ENCODE measurements at regions not wholly inside any gene's neighbourhood (a gene's known extent, or its start where the extent isn't known, plus 50 kb on each side); places are given as distances from the start of the nearest gene placed in this dataset.

DNA sequence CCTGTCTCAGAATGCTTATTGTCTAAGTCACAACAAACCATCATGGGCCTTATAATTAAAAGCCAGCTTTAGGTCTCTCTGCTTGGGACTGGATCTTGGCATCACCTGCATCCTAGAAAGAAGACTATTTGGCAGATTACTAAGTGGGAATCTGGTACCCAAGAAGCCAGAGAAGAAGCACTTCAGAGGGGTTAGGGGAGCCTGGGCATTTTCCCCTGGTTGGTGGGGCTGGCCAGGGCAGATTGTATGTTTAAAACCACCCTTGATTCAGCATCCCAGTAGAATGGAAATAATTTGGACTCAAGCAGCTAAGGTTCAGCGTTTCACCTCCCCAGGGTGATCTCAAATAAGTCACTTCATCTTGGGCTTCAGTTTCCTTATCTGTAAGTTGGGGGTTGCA, 193.7 kb downstream of the MIAT start:
- Mint-ChIP-seq H3K9me3 (no peaks in the 10 kb centered on the region), H3K4me1 (no peaks in the 10 kb centered on the region), H3K27ac (no peak overlapping the region), H3K27me3 (peaks cover 8 to 9% of the 10 kb centered on the region in 2 donors), H3K36me3 (peaks cover 8 to 16% of the 10 kb centered on the region in 2 donors), H3K4me3 (no peak overlapping the region)
- ATAC-seq (replicated peaks), result no peak
- no peak for DNase-seq

DNA sequence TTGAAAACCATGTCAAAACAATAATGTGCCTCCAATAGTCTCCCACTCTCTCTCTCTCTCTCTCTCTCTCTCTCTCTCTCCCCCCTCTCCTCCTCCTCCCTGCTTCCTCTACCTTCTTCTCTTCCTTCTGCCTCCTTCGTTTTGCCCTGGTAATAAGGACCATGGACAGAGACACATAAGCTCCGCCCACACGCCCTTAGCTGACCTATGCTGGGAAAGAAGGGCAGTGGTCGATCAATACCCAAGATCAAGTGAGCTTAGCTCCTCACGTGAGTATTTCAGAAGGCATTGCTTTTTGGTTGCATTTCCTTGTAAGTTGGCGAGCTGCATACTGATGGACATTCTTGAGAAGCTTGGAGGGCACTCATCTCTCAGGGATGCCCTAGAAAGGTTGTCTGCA, 194.8 kb downstream of the MIAT start:
- no peaks in the 10 kb centered on the region for H3K4me1 Mint-ChIP-seq
- H3K27ac Mint-ChIP-seq, result no peak overlapping the region
- DNase-seq (no peak), ATAC-seq (replicated peaks) (no peak)
- no peaks in the 10 kb centered on the region for H3K9me3 Mint-ChIP-seq
- peaks cover 8 to 9% of the 10 kb centered on the region in 2 donors for H3K27me3 Mint-ChIP-seq
- H3K36me3 Mint-ChIP-seq, result peaks cover 8 to 16% of the 10 kb centered on the region in 2 donors
- H3K4me3 Mint-ChIP-seq, result no peak overlapping the region

DNA sequence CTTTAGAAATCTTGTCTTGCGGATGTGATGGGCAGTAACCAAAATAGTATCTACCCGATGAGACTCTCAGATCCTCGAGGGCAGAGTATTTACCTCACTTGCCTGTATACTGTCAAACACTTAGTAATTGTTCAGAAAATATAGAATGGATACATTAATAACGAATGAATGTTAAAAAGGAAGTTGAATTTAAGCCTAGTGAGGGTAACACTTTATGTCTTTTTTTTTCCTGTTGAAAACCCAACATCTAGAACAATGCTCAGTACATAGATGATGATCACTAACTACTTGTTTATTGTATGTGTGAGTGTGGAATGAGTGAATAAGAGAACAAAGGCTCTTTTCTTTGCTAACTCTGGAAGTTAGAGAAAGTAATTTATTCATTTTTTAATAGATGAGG, 195.7 kb downstream of the MIAT start:
- DNase-seq, result no peak
- Mint-ChIP-seq H3K4me3 (no peak overlapping the region), H3K27ac (no peak overlapping the region), H3K27me3 (peaks cover 8 to 9% of the 10 kb centered on the region in 2 donors), H3K4me1 (no peaks in the 10 kb centered on the region), H3K36me3 (peaks cover 8 to 14% of the 10 kb centered on the region in 2 donors), H3K9me3 (no peaks in the 10 kb centered on the region)
- no peak for ATAC-seq (replicated peaks)

DNA sequence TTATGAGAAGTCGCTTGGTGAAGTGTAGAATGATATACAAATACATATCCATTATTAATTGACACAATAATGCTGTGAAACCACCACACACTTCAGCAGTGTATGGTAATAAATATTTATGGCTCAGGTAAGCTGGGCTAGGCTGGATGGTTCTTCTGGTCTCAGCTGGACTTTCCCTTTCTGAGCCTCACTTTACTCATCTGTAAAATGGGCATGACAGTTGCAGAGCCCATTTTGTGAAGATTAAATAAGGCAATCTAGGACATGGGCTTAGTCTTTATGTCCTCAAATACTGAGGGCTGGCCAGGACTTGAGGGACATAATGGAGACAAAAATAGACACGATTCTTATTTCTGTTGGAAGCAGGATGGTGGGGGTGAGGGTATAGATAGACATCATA, 196.1 kb downstream of the MIAT start:
- Mint-ChIP-seq H3K36me3 (peaks cover 8 to 14% of the 10 kb centered on the region in 2 donors), H3K9me3 (no peaks in the 10 kb centered on the region)
- no peak for ATAC-seq (replicated peaks)

DNA sequence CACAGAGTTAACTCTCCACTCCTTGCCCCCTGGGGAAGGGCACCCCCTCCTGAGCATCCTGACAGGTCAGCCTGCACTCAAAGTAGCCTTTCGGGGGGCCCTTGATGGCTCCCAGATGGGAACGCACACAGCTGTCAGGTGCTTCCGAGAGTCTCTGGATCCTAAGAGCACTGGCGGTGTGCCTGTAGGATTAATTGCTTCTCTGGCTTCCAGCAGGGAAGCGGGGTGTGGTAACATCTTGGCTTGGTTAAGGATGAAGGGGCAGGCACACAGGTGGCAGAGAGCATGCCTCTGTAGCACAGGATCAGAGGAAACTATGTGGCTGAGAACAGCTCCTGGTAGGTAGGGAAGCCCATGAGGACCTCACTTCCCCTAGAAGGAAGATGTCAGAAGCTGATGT, 199.8 kb downstream of the MIAT start:
- Mint-ChIP-seq H3K4me3 (no peak overlapping the region), H3K27me3 (no peaks in the 10 kb centered on the region), H3K27ac (no peak overlapping the region), H3K4me1 (no peaks in the 10 kb centered on the region), H3K36me3 (peaks cover 10 to 16% of the 10 kb centered on the region in 2 donors), H3K9me3 (peaks cover 0 to 8% of the 10 kb centered on the region in 2 donors)
- no peak for DNase-seq
- no peak for ATAC-seq (replicated peaks)

More for the DNA sequence above, 196.1 kb downstream of the MIAT start:
- H3K4me1 Mint-ChIP-seq, result no peaks in the 10 kb centered on the region
- H3K27ac Mint-ChIP-seq, result no peak overlapping the region
- no peak for DNase-seq
- no peak overlapping the region for H3K4me3 Mint-ChIP-seq
- peaks cover 8 to 9% of the 10 kb centered on the region in 2 donors for H3K27me3 Mint-ChIP-seq

DNA sequence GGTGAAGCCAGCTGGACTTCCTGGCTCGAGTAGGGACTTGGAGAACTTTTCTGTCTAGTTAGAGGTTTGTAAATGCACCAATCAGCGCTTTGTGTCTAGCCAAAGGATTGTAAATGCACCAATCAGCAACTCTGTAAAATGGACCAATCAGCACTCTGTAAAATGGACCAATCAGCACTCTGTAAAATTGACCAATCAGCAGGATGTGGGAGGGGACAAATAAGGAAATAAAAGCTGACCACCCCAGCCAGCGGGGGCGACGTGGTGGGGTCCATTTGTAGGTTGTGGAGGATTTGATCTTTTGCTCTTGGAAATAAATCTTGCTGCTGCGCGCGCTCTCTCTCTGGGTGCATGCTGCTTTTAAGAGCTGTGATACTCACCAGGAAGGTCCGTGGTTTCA, 202.9 kb downstream of the MIAT start:
- no peak overlapping the region for H3K4me3 Mint-ChIP-seq
- peaks cover 0 to 8% of the 10 kb centered on the region in 2 donors for H3K9me3 Mint-ChIP-seq
- H3K4me1 Mint-ChIP-seq, result no peaks in the 10 kb centered on the region
- no peak overlapping the region for H3K27ac Mint-ChIP-seq
- H3K27me3 Mint-ChIP-seq, result no peaks in the 10 kb centered on the region
- peaks cover 12 to 13% of the 10 kb centered on the region in 2 donors for H3K36me3 Mint-ChIP-seq
- ATAC-seq (replicated peaks) (no peak), DNase-seq (no peak)

DNA sequence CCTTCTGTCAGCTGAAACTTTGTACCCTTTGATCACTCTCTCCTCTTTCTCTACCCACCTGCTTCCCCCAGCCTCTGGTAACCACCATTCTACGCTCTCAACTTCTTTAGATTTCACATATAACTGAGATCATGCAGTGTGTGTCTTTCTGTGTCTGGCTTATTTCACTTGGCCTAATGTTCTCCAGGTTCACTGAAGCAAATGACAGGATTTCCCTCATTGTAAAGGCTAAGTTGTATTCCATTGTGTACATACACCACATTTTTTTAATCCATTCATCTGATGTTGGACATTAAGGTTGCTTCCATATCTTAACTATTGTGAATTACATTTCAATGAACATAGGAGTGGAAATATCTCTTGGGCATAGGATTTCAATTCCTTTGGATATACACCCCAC, 207.6 kb downstream of the MIAT start:
- H3K4me3 Mint-ChIP-seq, result no peak overlapping the region
- no peak for ATAC-seq (replicated peaks)
- no peaks in the 10 kb centered on the region for H3K4me1 Mint-ChIP-seq
- peaks cover 24 to 31% of the 10 kb centered on the region in 2 donors for H3K36me3 Mint-ChIP-seq
- peaks cover 9 to 13% of the 10 kb centered on the region in 2 donors for H3K9me3 Mint-ChIP-seq
- no peaks in the 10 kb centered on the region for H3K27me3 Mint-ChIP-seq
- DNase-seq, result no peak
- no peak overlapping the region for H3K27ac Mint-ChIP-seq

DNA sequence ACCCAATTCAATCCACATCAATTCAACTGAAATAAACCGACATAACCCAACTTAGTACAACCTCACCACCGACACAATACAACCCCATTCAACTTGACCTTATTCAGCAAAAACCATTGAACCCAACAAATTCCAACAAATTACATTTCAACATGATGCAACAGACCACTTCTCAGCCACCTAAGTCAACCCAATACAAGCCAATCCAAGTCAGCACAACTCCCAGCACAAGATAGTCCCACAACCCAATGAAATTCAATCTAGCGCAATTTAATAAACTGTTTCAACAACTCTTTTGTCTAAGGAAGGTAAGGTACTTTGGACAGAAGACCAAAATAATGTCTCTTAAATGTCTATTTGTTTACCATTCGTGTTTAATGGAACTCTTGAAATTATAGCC, 226.0 kb downstream of the MIAT start:
- ATAC-seq (replicated peaks), result no peak

DNA sequence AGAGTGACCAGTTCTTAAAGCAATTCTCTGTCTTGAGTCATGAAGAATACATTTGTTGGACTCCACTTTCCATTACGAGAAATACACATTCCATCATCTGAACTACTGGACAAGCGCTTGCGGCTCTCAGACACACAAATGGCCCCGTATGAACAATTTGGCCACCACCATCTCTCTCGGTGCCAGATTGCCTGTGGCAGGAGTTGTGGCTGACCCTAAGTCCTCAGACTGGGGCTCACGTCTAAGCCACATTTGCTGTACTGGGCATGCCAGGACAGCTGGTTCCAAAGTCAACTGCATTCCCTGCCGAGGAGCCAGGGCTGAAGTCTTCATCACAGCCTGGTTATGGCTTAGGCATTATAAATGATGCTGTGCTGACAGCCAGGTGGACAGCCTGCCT, 227.5 kb downstream of the MIAT start:
- no peak for DNase-seq
- peaks cover 0 to 2% of the 10 kb centered on the region in 2 donors for H3K9me3 Mint-ChIP-seq
- no peaks in the 10 kb centered on the region for H3K4me1 Mint-ChIP-seq
- no peak overlapping the region for H3K4me3 Mint-ChIP-seq
- no peaks in the 10 kb centered on the region for H3K27me3 Mint-ChIP-seq
- no peak for ATAC-seq (replicated peaks)
- peaks cover 12 to 15% of the 10 kb centered on the region in 2 donors for H3K36me3 Mint-ChIP-seq
- H3K27ac Mint-ChIP-seq, result no peak overlapping the region

More for the DNA sequence above, 226.0 kb downstream of the MIAT start:
- peaks cover 0 to 2% of the 10 kb centered on the region in 2 donors for H3K9me3 Mint-ChIP-seq
- no peaks in the 10 kb centered on the region for H3K27me3 Mint-ChIP-seq
- no peaks in the 10 kb centered on the region for H3K4me1 Mint-ChIP-seq
- no peak for DNase-seq
- H3K27ac Mint-ChIP-seq, result no peak overlapping the region
- H3K36me3 Mint-ChIP-seq, result peaks cover 15% of the 10 kb centered on the region in 2 donors
- no peak overlapping the region for H3K4me3 Mint-ChIP-seq

DNA sequence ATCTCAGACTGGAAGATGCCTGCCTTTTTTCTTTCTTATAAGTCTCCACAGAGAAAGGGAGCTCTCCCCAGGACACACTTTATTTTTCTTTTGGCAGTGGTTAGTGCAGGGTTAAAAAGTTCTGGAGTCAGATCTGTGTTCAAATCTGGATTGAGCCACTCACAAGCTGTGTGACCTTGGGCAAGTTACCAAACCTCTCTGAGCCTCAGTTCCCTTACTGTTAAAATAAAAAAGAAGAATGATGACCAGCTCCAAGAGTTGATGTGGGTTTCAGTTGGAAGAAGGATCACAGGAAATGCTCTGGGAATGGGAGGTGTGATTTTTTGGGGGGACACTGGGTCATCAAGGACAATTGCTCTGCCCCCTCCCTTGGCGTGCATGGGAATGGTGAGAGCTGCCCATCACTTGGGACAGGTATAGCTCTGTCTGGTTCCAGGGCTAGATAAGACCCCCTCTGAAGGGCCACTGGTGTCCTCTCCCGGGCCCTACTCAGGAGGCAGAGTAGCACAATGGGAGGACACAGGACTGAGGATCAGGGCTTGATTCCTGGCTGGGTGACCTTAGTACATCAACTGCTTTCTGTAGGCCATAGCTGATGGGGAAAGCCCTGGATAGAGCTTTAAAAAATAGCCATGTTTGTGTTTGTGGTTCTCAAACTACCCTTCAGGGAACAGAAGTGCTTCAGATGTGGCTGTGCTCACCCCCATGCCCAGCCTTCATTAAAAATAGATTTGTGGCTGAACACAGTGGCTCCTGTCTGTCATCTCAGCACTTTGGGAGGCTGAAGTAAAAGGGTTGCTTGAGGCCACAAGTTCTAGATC, 228.3 kb downstream of the MIAT start:
- Mint-ChIP-seq H3K36me3 (peaks cover 12 to 15% of the 10 kb centered on the region in 2 donors), H3K27ac (no peak overlapping the region)

DNA sequence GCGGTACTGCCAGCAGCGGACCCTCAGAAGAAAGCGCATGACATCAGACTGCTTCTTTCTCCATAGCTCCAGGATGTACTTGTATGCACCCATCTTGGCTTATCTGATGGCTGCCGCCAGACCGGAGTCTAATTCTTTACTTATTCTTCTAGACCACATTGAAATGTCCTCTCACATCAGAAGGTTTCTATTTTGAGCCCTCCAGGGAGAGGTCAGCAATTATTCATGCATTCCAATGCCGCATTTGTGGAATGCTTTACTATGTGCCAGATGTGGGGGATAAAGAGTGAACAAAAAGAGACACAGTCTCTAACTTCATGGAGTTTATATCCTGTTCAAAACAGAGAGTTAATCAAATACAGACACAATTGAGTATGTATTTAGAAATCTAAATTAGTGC, 230.1 kb downstream of the MIAT start:
- Mint-ChIP-seq H3K4me3 (no peak overlapping the region), H3K36me3 (peaks cover 10 to 12% of the 10 kb centered on the region in 2 donors), H3K27ac (no peak overlapping the region), H3K9me3 (peaks cover 0 to 2% of the 10 kb centered on the region in 2 donors), H3K4me1 (no peaks in the 10 kb centered on the region), H3K27me3 (peaks cover 9 to 14% of the 10 kb centered on the region in 2 donors)
- DNase-seq (no peak), ATAC-seq (replicated peaks) (no peak)

More for the DNA sequence above, 228.3 kb downstream of the MIAT start:
- ATAC-seq (replicated peaks) (no peak), DNase-seq (no peak)
- Mint-ChIP-seq H3K27me3 (no peaks in the 10 kb centered on the region), H3K9me3 (peaks cover 0 to 2% of the 10 kb centered on the region in 2 donors), H3K4me3 (no peak overlapping the region), H3K4me1 (no peaks in the 10 kb centered on the region)

DNA sequence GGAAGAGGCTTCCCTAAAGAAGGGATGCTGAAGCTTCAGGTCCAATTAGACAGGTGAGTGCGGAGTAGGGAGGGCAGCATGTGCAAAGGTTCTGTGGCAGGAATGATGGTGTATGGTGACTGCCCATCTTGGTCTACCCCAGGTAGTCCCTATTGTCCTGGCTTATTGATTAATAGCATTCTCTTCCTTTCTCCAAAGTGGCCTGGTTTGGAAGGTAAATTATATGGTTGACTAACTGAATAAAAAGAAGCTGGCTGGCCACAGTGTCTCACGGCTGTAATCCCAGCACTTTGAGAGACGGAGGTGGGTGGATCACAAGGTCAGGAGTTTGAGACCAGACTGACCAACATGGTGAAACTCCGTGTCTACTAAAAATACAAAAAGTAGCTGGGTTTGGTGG, 230.5 kb downstream of the MIAT start:
- DNase-seq (no peak), ATAC-seq (replicated peaks) (no peak)
- H3K27ac Mint-ChIP-seq, result no peak overlapping the region
- no peaks in the 10 kb centered on the region for H3K4me1 Mint-ChIP-seq
- H3K4me3 Mint-ChIP-seq, result no peak overlapping the region
- H3K27me3 Mint-ChIP-seq, result peaks cover 12 to 19% of the 10 kb centered on the region in 2 donors
- peaks cover 10 to 12% of the 10 kb centered on the region in 2 donors for H3K36me3 Mint-ChIP-seq
- H3K9me3 Mint-ChIP-seq, result peaks cover 0 to 2% of the 10 kb centered on the region in 2 donors

DNA sequence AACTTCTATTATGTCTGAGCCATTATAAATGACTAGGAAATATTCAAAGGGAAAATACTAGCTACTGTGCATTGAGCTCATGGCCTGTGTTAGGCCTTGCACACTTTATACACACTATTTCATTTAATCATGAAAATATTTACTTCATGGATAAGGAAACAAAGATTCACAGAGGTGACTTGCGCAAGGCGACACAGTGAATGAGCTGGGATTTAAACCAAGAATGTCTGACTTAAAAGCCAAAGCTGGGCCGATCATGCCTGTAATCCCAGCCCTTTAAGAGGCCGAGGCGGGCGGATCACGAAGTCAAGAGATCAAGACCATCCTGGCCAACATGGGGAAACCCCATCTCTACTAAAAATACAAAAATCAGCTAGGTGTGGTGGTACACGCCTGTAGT, 231.5 kb downstream of the MIAT start:
- Mint-ChIP-seq H3K9me3 (no peaks in the 10 kb centered on the region), H3K36me3 (peaks cover 5% of the 10 kb centered on the region in 2 donors), H3K27ac (no peak overlapping the region), H3K4me1 (no peaks in the 10 kb centered on the region), H3K27me3 (peaks cover 12 to 25% of the 10 kb centered on the region in 2 donors), H3K4me3 (no peak overlapping the region)
- DNase-seq (no peak), ATAC-seq (replicated peaks) (no peak)

DNA sequence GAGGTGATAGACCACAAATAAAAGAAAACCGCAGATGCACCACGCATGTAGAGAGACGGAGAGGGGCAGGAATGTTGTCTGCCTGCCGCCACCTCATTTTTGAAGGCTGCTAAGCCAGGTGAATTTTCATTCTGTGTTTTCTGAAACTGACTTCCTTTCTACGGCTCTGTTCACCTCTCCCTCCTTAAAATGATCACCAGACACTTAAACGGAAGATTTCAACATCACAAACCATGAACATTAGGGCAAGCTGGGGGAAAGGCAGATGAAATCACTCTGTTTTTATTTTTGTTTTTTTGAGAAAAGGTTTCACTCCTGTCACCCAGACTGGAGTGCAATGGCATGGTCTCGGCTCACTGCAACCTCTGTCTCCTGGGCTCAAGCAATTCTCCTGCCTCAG, 232.4 kb downstream of the MIAT start:
- no peak for ATAC-seq (replicated peaks)
- Mint-ChIP-seq H3K27me3 (peaks cover 17 to 31% of the 10 kb centered on the region in 2 donors), H3K36me3 (peaks cover 2% of the 10 kb centered on the region in 2 donors), H3K27ac (no peak overlapping the region), H3K4me1 (peaks cover 0 to 2% of the 10 kb centered on the region in 2 donors), H3K4me3 (no peak overlapping the region), H3K9me3 (no peaks in the 10 kb centered on the region)
- DNase-seq, result no peak

DNA sequence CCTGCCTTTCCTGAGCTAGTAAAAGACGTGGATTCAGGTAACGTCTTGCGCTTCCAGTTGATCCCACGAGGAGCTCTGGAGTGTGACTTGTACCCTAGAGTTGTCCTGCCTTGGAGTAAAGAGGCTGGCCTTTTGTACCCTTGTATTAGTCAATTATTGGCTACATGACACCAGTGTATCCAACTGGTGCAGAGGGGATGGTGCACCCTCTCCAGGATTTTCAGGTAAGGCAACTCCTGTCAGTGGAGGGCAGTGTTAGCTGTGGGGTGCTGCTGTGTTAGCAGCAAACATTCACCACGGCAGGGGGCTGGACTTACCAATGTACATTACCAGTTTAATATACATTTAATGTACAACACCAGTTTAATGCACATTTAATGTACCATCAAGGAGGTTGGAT, 233.5 kb downstream of the MIAT start:
- Mint-ChIP-seq H3K4me3 (no peak overlapping the region), H3K27ac (no peak overlapping the region), H3K27me3 (peaks cover 17 to 32% of the 10 kb centered on the region in 2 donors), H3K9me3 (no peaks in the 10 kb centered on the region), H3K4me1 (peaks cover 0 to 2% of the 10 kb centered on the region in 2 donors), H3K36me3 (peaks cover 0 to 1% of the 10 kb centered on the region in 2 donors)
- DNase-seq (no peak), ATAC-seq (replicated peaks) (no peak)

Data from stimulated activated naive B cell treated with anti-CD40 and anti-IgM and Interleukin-4, amounts not matched to agents 10 μg/mL and 1 μg/mL and 100 μg/mL, for 72 hours (primary cell).